Kidney (tissue), 13 donors: ENCODE measurements at regions not wholly inside any gene's neighbourhood (a gene's known extent, or its start where the extent isn't known, plus 50 kb on each side); places are given as distances from the start of the nearest gene placed in this dataset.

Experiments
- DNase-seq, 5 donors: peaks; one replicate each; pipeline ENCODE4 v3.0.0-alpha.2; 2013 to 2020
- FAIRE-seq: peaks from 2 replicates; lab custom pipeline; 2012; peaks lifted over from hg19 to GRCh38; lab: Jason Lieb, UNC
- H3K27ac ChIP-seq, 2 donors: one replicate each; pipeline ENCODE4 v1.7.0; 2013; ENCODE audit warnings: low read depth in 2 of 2, low read length in 2 of 2, inconsistent platforms in 1 of 2
- H3K27me3 ChIP-seq: one replicate; pipeline ENCODE4 v1.7.1; 2013; ENCODE audit warnings: low read length, inconsistent platforms; ENCODE audit not compliant: control insufficient read depth, insufficient read depth
- H3K36me3 ChIP-seq, 3 donors: one replicate each; pipeline versions ENCODE4 v1.7.0 to v1.7.1; 2013; ENCODE audit warnings: low read length in 3 of 3, control low read depth in 1 of 3, inconsistent platforms in 1 of 3; ENCODE audit not compliant: insufficient read depth in 3 of 3, control insufficient read depth in 2 of 3
- H3K4me1 ChIP-seq, 3 donors: one replicate each; pipeline versions ENCODE4 v1.7.0 to v1.7.1; 2013; ENCODE audit warnings: low read length in 3 of 3, inconsistent platforms in 1 of 3, low read depth in 1 of 3; ENCODE audit not compliant: control insufficient read depth in 2 of 3, insufficient read depth in 2 of 3
- H3K4me3 ChIP-seq, 3 donors: one replicate each; pipeline versions ENCODE4 v1.7.0 to v1.8.1; 2013; ENCODE audit warnings: low read length in 3 of 3, control low read depth in 1 of 3, inconsistent platforms in 1 of 3
- H3K9ac ChIP-seq, 3 donors: one replicate each; pipeline versions ENCODE4 v1.7.0 to v1.7.1; 2013; ENCODE audit warnings: low read length in 3 of 3, control low read depth in 1 of 3, inconsistent platforms in 1 of 3
- H3K9me3 ChIP-seq, 3 donors: one replicate each; pipeline versions ENCODE4 v1.7.0 to v1.7.1; 2013; ENCODE audit warnings: low read length in 3 of 3, control low read depth in 1 of 3, inconsistent platforms in 1 of 3; ENCODE audit not compliant: control insufficient read depth in 2 of 3, insufficient read depth in 1 of 3
- CTCF ChIP-seq: IDR thresholded peaks from 3 replicates; pipeline ENCODE4 v1.5.1; 2012; ENCODE audit warnings: mild to moderate bottlenecking, moderate library complexity, borderline replicate concordance; ENCODE audit not compliant: insufficient read depth; ENCODE audit errors: extremely low read depth
- intact Hi-C: fragments of 100-400 bp; cut with DNase I; formaldehyde crosslinking; loops from one replicate; pipeline ENCODE4 v1.11.1; 2022
- donor health status: control.
- donor health status: control.
- donor health status: control.
- donor health status: control.
- donor health status: control.
- donor health status: DM: yes; HTN: yes; CAD: no.
- donor health status: Normal renal cell carcinoma (clear cell type).

- Histone ChIP-seq H3K9me3 (no peaks in the 10 kb centered on the region), H3K4me1 (peaks cover 0 to 2% (median 0%) of the 10 kb centered on the region in 3 donors), H3K4me3 (no peak overlapping the region), H3K27me3 (no peaks in the 10 kb centered on the region), H3K27ac (no peak overlapping the region), H3K36me3 (no peaks in the 10 kb centered on the region), H3K9ac (no peak overlapping the region)
- DNase-seq (no peak), FAIRE-seq (no peak)
- intact Hi-C loops, result no loop called here
- no peak for TF ChIP-seq CTCF
Observed at GRCh38 chr13:109416001-109416400, 370.4 kb downstream of the IRS2 start.

GRCh38 chr13:109415057-109415456 is 371.3 kb downstream of the IRS2 start:
- Histone ChIP-seq H3K9me3 (no peaks in the 10 kb centered on the region), H3K4me3 (no peak overlapping the region), H3K9ac (no peak overlapping the region), H3K4me1 (peaks cover 0 to 2% (median 0%) of the 10 kb centered on the region in 3 donors), H3K36me3 (no peaks in the 10 kb centered on the region), H3K27me3 (no peaks in the 10 kb centered on the region), H3K27ac (no peak overlapping the region)
- FAIRE-seq, result no peak
- no peak for DNase-seq
- TF ChIP-seq CTCF, result no peak
- intact Hi-C loops, result no loop called here

- Histone ChIP-seq H3K27ac (no peak overlapping the region), H3K36me3 (no peaks in the 10 kb centered on the region), H3K4me1 (peaks cover 0 to 2% (median 0%) of the 10 kb centered on the region in 3 donors), H3K9ac (no peak overlapping the region), H3K9me3 (no peaks in the 10 kb centered on the region), H3K27me3 (no peaks in the 10 kb centered on the region), H3K4me3 (peak overlapping the region in 1 of 3 donors; percentile 29)
- intact Hi-C loops, result no loop called here
- FAIRE-seq, result no peak
- TF ChIP-seq CTCF, result no peak
- DNase-seq, result peak in 4 of 5 donors; percentile 78 to 89 (median 85)
Observed at GRCh38 chr13:109412283-109412901, 374.0 kb downstream of the IRS2 start.

GRCh38 chr13:109410868-109411267 is 375.5 kb downstream of the IRS2 start:
- Histone ChIP-seq H3K4me1 (peaks cover 0 to 2% (median 0%) of the 10 kb centered on the region in 3 donors), H3K27me3 (no peaks in the 10 kb centered on the region), H3K27ac (no peak overlapping the region), H3K9me3 (no peaks in the 10 kb centered on the region), H3K36me3 (no peaks in the 10 kb centered on the region), H3K4me3 (no peak overlapping the region), H3K9ac (no peak overlapping the region)
- no peak for DNase-seq
- no peak for TF ChIP-seq CTCF
- no peak for FAIRE-seq
- intact Hi-C loops, result no loop called here
